ENCODE measurements at regions not wholly inside any gene's neighbourhood (a gene's known extent, or its start where the extent isn't known, plus 50 kb on each side); places are given as distances from the start of the nearest gene placed in this dataset.

DNA sequence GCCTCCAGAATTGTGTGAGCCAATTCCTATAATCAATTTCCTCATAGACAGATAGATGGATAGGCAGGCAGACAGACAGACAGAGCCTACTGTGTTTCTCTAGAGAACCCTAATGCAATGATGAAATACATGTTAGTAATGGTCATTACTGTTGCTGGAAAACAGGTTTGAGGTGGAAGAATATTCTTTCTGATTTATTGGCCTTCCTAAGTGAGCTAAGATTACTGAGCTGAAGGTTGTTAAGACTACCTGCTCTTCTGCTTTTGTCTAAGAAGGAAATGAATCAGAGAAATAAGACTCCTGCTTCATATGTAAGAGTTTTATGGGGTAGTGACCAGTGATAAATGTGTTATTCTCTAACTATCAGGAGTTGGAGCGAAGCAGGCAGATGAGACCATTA, 219.9 kb downstream of the ELAVL2 start:
- no peak for DNase-seq

DNA sequence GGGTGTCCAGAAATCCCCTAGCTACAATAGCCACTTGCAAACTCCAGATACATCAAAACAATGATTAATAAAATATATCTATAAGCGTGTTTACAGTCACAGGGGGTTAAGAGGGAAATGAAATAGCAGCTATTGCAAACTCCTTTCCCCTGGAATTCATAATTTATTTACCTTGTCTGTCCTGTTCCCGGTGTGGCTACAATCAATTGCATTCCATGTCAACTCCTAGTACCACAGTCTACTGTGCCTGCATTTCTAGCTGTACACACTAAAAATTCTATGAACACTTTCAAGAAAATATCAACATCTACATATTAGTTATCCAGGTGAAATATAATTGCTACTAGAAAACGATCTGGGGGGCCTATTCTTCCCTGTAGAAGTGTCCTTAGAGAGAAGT, 217.6 kb downstream of the ELAVL2 start:
- no peak for DNase-seq

DNA sequence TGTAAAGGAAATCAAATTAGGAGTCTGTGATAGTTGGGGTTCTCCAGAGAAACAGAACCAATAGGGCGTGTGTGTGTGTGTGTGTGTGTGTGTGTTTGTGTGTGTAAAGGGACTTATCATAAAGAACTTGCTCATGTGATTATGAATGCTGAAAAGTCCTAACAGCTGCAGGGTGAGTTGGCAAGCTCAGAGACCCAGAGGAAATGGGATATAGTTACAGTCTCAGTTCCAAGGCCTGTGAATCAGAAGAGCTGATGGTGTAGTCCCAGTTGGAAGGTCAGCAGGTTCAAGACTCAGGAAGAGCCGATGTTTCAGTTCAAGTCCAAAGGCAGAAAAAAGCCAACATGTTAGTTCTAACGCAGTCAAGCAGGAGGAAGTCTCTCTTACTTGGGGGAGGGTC, 214.2 kb downstream of the ELAVL2 start:
- no peak for DNase-seq

DNA sequence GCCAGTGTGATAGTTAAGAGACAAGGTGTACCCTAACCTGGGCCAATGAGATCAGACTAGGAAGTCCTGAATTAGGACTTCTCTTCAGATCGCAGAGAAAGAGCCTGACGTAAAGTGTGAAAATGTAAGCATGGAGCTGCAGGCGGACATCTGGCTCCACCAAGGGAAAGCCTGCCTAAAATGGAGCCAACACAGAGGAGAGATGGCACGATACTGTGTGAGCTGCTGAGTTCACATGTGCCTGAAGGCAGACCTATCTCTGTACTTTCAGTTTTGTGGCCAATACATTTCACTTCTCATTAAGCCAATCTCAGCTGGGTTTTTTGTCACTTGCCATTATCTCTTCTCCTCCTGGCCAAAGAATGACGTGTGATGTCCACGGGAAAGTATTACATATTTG, 210.5 kb downstream of the ELAVL2 start:
- DNase-seq = no peak

DNA sequence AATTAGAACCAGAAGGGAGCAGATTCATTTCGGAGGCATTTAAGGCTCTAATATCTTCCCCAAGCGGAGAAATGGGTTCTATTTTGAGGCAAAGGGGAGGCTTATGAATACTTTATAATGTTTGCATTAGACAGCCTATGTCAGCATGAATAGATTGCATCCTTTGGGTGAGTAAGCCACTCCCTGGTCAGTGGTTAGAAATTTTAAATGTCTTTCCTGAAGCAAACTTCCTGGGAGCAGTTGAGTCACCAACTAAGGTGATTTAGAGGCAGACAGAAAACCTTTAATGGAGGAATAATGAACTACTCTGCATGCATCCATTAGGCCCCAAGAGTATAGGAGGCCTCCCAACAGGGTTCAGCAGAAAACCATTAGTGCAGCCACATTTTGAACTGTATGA, 204.9 kb downstream of the ELAVL2 start:
- DNase-seq = peak; percentile 3

DNA sequence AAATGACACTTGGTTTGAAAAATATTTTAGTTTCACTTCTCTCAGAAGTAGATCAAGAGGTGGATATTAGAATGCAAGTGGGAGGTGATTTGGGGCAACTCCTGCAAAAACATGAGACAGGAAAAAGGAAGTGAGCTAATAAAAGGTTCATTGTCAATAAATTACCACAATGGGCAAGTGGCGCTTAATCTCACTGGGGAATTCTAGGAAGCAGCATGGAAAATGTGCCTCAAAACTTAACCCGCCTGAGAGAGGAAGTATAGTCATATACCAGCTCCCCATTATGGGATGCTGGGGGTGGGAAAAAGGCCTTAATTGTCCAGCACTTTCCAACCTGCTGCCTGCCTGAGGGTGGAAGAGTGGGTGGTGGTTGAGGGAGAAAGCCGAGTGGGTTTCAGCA, 204.1 kb downstream of the ELAVL2 start:
- no peak for DNase-seq

DNA sequence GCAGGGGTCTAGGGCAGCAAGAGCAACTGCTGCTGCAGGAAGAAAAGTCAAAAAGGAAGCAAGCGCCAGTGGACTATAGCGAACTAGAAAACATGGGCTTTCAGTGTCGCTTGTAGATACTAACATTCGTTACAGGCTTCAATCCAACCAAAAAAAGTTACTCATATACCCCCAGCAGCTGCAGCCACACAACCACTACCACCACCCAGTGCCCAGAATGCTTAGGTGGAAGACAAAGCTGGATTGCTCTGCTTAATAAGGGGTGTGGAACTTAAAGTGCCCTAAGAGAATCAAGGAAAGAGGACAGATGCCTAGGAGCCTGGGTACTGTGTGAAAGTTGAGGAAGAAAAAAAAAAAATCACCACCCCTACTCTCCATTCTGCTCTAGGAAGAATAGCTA, 203.6 kb downstream of the ELAVL2 start:
- no peak for DNase-seq

DNA sequence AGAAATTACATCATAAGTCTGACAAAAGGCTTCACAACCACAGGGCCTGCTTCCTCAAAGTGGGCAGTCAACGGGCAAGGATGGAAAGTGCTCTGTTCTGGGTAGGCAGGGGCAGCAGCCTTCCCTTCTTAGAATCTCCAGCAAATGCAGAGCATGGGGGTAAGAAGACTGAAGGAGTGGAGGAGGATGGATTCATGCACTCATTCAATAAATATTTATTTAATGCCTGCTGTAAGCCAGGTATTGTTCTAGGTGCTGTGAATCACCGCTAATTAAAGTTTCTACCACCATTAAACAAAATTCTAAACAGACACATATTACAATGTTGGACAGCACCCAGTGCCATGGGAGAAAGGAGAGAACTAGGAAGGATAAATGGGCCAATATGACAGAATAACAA, 195.6 kb downstream of the ELAVL2 start:
- no peak for DNase-seq

DNA sequence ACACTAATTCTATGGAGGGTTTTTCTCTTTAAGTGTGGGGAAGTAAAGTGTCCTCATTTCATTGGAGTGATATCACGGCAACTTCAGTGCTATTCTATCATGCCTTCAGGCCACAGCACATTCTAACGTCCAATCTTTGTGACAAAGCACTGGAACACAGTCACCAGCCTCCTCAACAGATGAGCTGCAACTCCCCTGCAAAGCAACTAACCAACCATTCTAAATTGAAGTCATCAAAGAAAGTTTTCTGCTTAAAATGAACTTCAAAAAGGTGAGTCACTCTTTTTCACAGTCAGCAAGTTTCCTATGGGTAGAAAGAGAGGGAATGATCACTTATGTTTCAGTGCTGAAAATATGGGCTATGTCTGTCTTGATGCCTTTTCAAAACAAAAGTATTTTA, 190.8 kb downstream of the ELAVL2 start:
- no peak for DNase-seq

DNA sequence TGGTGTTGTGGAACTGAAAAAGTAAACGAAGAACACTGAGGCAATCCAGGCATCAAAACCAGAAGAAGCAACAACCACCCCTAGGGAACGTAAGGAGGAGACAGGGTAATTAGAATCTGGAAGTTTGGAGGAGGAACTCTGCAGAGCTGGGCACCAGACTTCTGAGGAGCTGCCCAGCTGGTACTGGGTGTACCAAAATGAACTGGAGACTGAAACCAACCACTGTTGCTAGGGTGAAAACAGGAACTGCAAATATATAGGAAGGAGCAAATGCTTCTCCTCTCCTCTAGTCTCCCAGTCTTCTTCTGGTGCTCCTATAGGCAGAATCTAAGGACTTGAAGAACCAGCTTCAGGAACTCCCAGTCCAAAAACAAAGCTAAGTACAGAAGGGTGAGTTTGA, 189.8 kb downstream of the ELAVL2 start:
- no peak for DNase-seq

DNA sequence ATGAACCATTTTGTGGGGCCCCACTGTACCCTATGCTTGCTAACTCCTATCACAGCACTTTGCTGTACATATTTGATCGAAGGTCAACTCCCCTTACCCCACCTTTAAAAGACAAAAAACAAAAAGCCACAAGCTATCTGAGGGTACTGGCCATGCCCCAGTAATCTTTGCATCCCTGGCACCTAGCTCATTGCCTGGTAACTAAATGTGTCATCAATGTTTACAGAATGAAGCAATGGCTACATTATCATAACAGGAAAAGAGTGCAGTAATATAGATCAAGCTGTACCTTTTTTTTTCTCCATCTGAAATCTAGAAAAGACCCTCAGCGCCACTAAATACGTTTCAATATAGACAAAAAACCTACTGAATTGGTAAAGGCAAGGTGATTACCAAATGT, 188.0 kb downstream of the ELAVL2 start:
- DNase-seq = no peak

DNA sequence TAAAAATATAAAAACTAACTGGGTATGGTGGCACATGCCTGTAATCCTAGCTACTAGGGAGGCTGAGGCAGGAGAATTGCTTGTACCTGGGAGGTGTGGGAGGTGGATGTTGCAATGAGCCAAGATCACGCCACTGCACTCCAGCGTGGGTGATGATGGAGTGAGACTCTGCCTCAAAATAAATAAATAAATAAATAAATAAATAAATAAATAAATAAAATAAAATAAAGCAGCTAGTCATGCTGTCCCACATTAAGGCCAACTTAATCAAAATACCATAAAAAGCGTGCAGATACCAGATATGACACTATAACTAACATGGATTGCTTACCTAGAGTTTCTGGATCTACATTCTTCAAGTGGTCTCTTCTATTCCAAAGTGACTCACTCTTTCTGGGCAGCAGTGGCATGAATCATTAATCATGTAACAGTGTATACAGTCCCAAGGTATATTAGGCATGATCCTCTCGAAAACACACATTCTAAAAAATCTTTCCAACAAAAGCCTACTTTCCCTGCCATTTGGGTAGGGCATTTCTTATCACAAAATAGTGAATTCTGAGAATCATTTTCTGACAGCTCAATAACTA, 187.1 kb downstream of the ELAVL2 start:
- no peak for DNase-seq
